Astrocyte (in vitro differentiated cells and primary cell): ENCODE measurements at regions not wholly inside any gene's neighbourhood (a gene's known extent, or its start where the extent isn't known, plus 50 kb on each side); places are given as distances from the start of the nearest gene placed in this dataset.

Experiments used
- CTCF ChIP-seq: IDR thresholded peaks from 2 replicates; pipeline ENCODE4 v1.5.1; 2011; ENCODE audit warnings: low read depth, mild to moderate bottlenecking, inconsistent platforms, low read length, moderate library complexity; ENCODE audit not compliant: insufficient read depth
- EZH2 ChIP-seq: IDR thresholded peaks from 2 replicates; pipeline ENCODE4 v1.6.1; 2012; ENCODE audit warnings: mild to moderate bottlenecking, low read length, inconsistent platforms; ENCODE audit not compliant: insufficient read depth

- TF ChIP-seq CTCF (no peak), EZH2 (no peak)
Measured at GRCh38 chr10:128853537-128853936, 613.5 kb upstream of the MGMT start.
